Bronchial epithelial cell (primary cell): ENCODE measurements at regions not wholly inside any gene's neighbourhood (a gene's known extent, or its start where the extent isn't known, plus 50 kb on each side); places are given as distances from the start of the nearest gene placed in this dataset.
"Not testable (repeated sequence)": the region's sequence is repeated elsewhere in the genome, so short reads cannot be mapped to it uniquely, and the experiment has no call there.

Experiments
- DNase-seq: peaks from one replicate; pipeline ENCODE4 v3.0.0-alpha.2; 2010; ENCODE audit warnings: low read depth
- FAIRE-seq: peaks from 2 replicates; lab custom pipeline; 2011; peaks lifted over from hg19 to GRCh38; lab: Jason Lieb, UNC
- H3K27me3 ChIP-seq: 2 replicates; pipeline ENCODE4 v1.5.1; 2011; ENCODE audit warnings: low read length; ENCODE audit not compliant: control insufficient read depth, insufficient read depth
- H3K36me3 ChIP-seq: 2 replicates; pipeline ENCODE4 v1.5.1; 2011; ENCODE audit warnings: low read length; ENCODE audit not compliant: control insufficient read depth, insufficient read depth
- H3K4me3 ChIP-seq: 2 replicates; pipeline ENCODE4 v1.5.1; 2011; ENCODE audit warnings: mild to moderate bottlenecking, low read depth, low read length, control low read depth
- CTCF ChIP-seq: IDR thresholded peaks from 2 replicates; pipeline ENCODE4 v1.5.1; 2011; ENCODE audit warnings: mild to moderate bottlenecking, moderate library complexity, low read length, control low read depth, inconsistent platforms; ENCODE audit not compliant: insufficient read depth, severe bottlenecking

GRCh38 chr4:106529348-106530023, 160.9 kb upstream of the GIMD1 start:
- no peaks in the 10 kb centered on the region for H3K27me3 ChIP-seq
- FAIRE-seq (no peak), DNase-seq (peak; percentile 88)
- TF ChIP-seq CTCF, result no peak
- no peaks in the 10 kb centered on the region for H3K36me3 ChIP-seq
- no peak overlapping the region for H3K4me3 ChIP-seq

- H3K27me3 ChIP-seq, result no peaks in the 10 kb centered on the region
- no peak for TF ChIP-seq CTCF
- no peaks in the 10 kb centered on the region for H3K36me3 ChIP-seq
- DNase-seq, result no peak
- H3K4me3 ChIP-seq, result no peak overlapping the region
- FAIRE-seq, result no peak
These were observed 158.7 kb upstream of the GIMD1 start for GRCh38 chr4:106527316-106527715.

GRCh38 chr4:106525425-106525824, 156.8 kb upstream of the GIMD1 start:
- H3K36me3 ChIP-seq, H3K27me3 ChIP-seq, FAIRE-seq, DNase-seq, H3K4me3 ChIP-seq: not testable (repeated sequence)

GRCh38 chr4:106524772-106525171, 156.2 kb upstream of the GIMD1 start:
- not testable (repeated sequence) for H3K4me3 ChIP-seq, DNase-seq, H3K27me3 ChIP-seq, H3K36me3 ChIP-seq, FAIRE-seq

- peak; percentile 5 for DNase-seq
- no peak for FAIRE-seq
- H3K27me3 ChIP-seq, result no peaks in the 10 kb centered on the region
- TF ChIP-seq CTCF, result no peak
- H3K36me3 ChIP-seq, result no peaks in the 10 kb centered on the region
- H3K4me3 ChIP-seq, result no peak overlapping the region
These were observed 154.3 kb upstream of the GIMD1 start for GRCh38 chr4:106522839-106523238.

- FAIRE-seq (no peak), DNase-seq (no peak)
- TF ChIP-seq CTCF, result no peak
- Histone ChIP-seq H3K36me3 (no peaks in the 10 kb centered on the region), H3K4me3 (no peak overlapping the region), H3K27me3 (no peaks in the 10 kb centered on the region)
These were observed 144.1 kb upstream of the GIMD1 start for GRCh38 chr4:106512706-106513105.

- FAIRE-seq (no peak), DNase-seq (no peak)
- H3K36me3 ChIP-seq, result no peaks in the 10 kb centered on the region
- no peaks in the 10 kb centered on the region for H3K27me3 ChIP-seq
- H3K4me3 ChIP-seq, result no peak overlapping the region
- TF ChIP-seq CTCF, result no peak
These were observed 138.9 kb upstream of the GIMD1 start for GRCh38 chr4:106507440-106507839.
